ENCODE measurements at regions not wholly inside any gene's neighbourhood (a gene's known extent, or its start where the extent isn't known, plus 50 kb on each side); places are given as distances from the start of the nearest gene placed in this dataset.

- DNase-seq (ENCODE audit: low read depth in 2 of 2): no peak
Measured at GRCh38 chr13:34750078-34750931, 191.8 kb upstream of the NBEA start.

GRCh38 chr13:34751044-34751443 lies 191.0 kb upstream of the NBEA start:
- no peak for DNase-seq (ENCODE audit: low read depth in 2 of 2)

- no peak for DNase-seq (ENCODE audit: low read depth in 2 of 2)
Measured at GRCh38 chr13:34751492-34751891, 190.6 kb upstream of the NBEA start.

GRCh38 chr13:34752283-34752960 lies 189.6 kb upstream of the NBEA start:
- no peak for DNase-seq (ENCODE audit: low read depth in 2 of 2)

- DNase-seq (ENCODE audit: low read depth in 2 of 2): no peak
Measured at GRCh38 chr13:34756136-34756535, 185.9 kb upstream of the NBEA start.

- no peak for DNase-seq (ENCODE audit: low read depth in 2 of 2)
Measured at GRCh38 chr13:34756572-34756971, 185.5 kb upstream of the NBEA start.

- DNase-seq (ENCODE audit: low read depth in 2 of 2): no peak
Measured at GRCh38 chr13:34757441-34757840, 184.6 kb upstream of the NBEA start.

- DNase-seq (ENCODE audit: low read depth in 2 of 2): no peak
Measured at GRCh38 chr13:34758628-34759027, 183.4 kb upstream of the NBEA start.

- no peak for DNase-seq (ENCODE audit: low read depth in 2 of 2)
Measured at GRCh38 chr13:34762312-34762711, 179.8 kb upstream of the NBEA start.

- DNase-seq (ENCODE audit: low read depth in 2 of 2): no peak
Measured at GRCh38 chr13:34764246-34764645, 177.8 kb upstream of the NBEA start.

GRCh38 chr13:34765446-34766180 lies 176.5 kb upstream of the NBEA start:
- no peak for DNase-seq (ENCODE audit: low read depth in 2 of 2)

- no peak for DNase-seq (ENCODE audit: low read depth in 2 of 2)
Measured at GRCh38 chr13:34767778-34768177, 174.3 kb upstream of the NBEA start.

GRCh38 chr13:34772206-34772605 lies 169.9 kb upstream of the NBEA start:
- no peak for DNase-seq (ENCODE audit: low read depth in 2 of 2)

- DNase-seq (ENCODE audit: low read depth in 2 of 2): no peak
Measured at GRCh38 chr13:34772881-34773280, 169.2 kb upstream of the NBEA start.

GRCh38 chr13:34776390-34776981 lies 165.6 kb upstream of the NBEA start:
- DNase-seq (ENCODE audit: low read depth in 2 of 2): no peak

GRCh38 chr13:34777089-34777913 lies 164.8 kb upstream of the NBEA start:
- DNase-seq (ENCODE audit: low read depth in 2 of 2): no peak

- DNase-seq (ENCODE audit: low read depth in 2 of 2): no peak
Measured at GRCh38 chr13:34777914-34778303, 164.2 kb upstream of the NBEA start.

GRCh38 chr13:34779171-34779570 lies 162.9 kb upstream of the NBEA start:
- no peak for DNase-seq (ENCODE audit: low read depth in 2 of 2)

- no peak for DNase-seq (ENCODE audit: low read depth in 2 of 2)
Measured at GRCh38 chr13:34793301-34793700, 148.8 kb upstream of the NBEA start.

- DNase-seq (ENCODE audit: low read depth in 2 of 2): no peak
Measured at GRCh38 chr13:34803756-34804155, 138.3 kb upstream of the NBEA start.

GRCh38 chr13:34805347-34805746 lies 136.7 kb upstream of the NBEA start:
- DNase-seq (ENCODE audit: low read depth in 2 of 2): no peak

Data from activated CD8-positive, alpha-beta memory T cell treated with anti-CD3 and anti-CD28 coated beads for 4 hours (primary cell).